G401.6 (cell line): ENCODE measurements at regions not wholly inside any gene's neighbourhood (a gene's known extent, or its start where the extent isn't known, plus 50 kb on each side); places are given as distances from the start of the nearest gene placed in this dataset.
"Not testable (repeated sequence)": the region's sequence is repeated elsewhere in the genome, so short reads cannot be mapped to it uniquely, and the experiment has no call there.

ENCODE experiments used
- FAIRE-seq: peaks from 2 replicates; lab custom pipeline; 2012; peaks lifted over from hg19 to GRCh38; lab: Jason Lieb, UNC

- no peak for FAIRE-seq
Measured at GRCh38 chr2:235405612-235406361, 88.1 kb upstream of the AGAP1 start.

- FAIRE-seq: no peak
Measured at GRCh38 chr2:235406430-235406829, 87.4 kb upstream of the AGAP1 start.

- FAIRE-seq: no peak
Measured at GRCh38 chr2:235411905-235412485, 81.8 kb upstream of the AGAP1 start.

- FAIRE-seq: no peak
Measured at GRCh38 chr2:235413064-235413463, 80.8 kb upstream of the AGAP1 start.

- no peak for FAIRE-seq
Measured at GRCh38 chr2:235414422-235414821, 79.4 kb upstream of the AGAP1 start.

- no peak for FAIRE-seq
Measured at GRCh38 chr2:235416858-235417499, 76.9 kb upstream of the AGAP1 start.

- no peak for FAIRE-seq
Measured at GRCh38 chr2:235418918-235419317, 74.9 kb upstream of the AGAP1 start.

GRCh38 chr2:235419996-235420395, 73.8 kb upstream of the AGAP1 start:
- FAIRE-seq: no peak

GRCh38 chr2:235421618-235422017, 72.2 kb upstream of the AGAP1 start:
- FAIRE-seq: no peak

- FAIRE-seq: no peak
Measured at GRCh38 chr2:235430366-235431083, 63.3 kb upstream of the AGAP1 start.

GRCh38 chr2:235432741-235433520, 60.9 kb upstream of the AGAP1 start:
- FAIRE-seq: no peak

GRCh38 chr2:235433860-235434259, 60.0 kb upstream of the AGAP1 start:
- FAIRE-seq: no peak

- no peak for FAIRE-seq
Measured at GRCh38 chr2:235439959-235440662, 53.7 kb upstream of the AGAP1 start.

- FAIRE-seq: not testable (repeated sequence)
Measured at GRCh38 chr2:235443580-235443979, 50.3 kb upstream of the AGAP1 start.
